ENCODE measurements at regions not wholly inside any gene's neighbourhood (a gene's known extent, or its start where the extent isn't known, plus 50 kb on each side); places are given as distances from the start of the nearest gene placed in this dataset.

DNA sequence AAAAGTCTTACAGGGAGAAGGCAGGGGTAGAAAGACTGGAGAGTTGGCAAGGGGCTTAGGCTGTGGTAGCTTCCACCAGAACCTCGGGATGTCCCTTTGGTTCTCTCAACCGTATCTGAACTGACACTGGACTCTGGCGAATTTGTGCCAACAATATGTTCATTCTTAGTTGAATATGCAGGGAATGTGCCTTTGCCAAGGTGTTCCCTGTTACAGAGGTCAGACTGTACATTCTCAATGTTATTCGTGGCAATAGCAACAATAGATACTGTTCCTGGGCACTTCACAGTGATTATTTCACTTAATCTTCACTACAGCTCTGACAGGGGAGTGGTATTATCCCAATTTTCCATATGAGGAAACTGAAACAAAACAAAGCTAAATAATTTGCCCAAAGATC is 51.5 kb upstream of the RAB3GAP2 start:
- no peaks in the 10 kb centered on the region for H3K36me3 ChIP-seq (ENCODE audit: insufficient read depth, low read length)
- H3K9me3 ChIP-seq (ENCODE audit: insufficient read depth, low read length, severe bottlenecking), result no peaks in the 10 kb centered on the region
- TF ChIP-seq CTCF (IDR thresholded peaks at IDR 0.05; ENCODE audit: borderline replicate concordance, extremely low read depth, low read length, poor library complexity, severe bottlenecking) (no peak), EZH2 (IDR thresholded peaks at IDR 0.05; ENCODE audit: borderline replicate concordance, low read depth, low read length, severe bottlenecking) (no peak)
- H4K20me1 ChIP-seq (ENCODE audit: insufficient read depth, low read length), result no peaks in the 10 kb centered on the region
- ATAC-seq (ENCODE audit: insufficient read depth, low read depth) (no peak), DNase-seq (no peak)
- peaks cover 7% of the 10 kb centered on the region for H3K27me3 ChIP-seq (ENCODE audit: insufficient read depth, low read length, poor library complexity)
- H3K4me3 ChIP-seq (ENCODE audit: low read depth in 1 of 2, low read length in 2 of 2), result no peak overlapping the region
- H3K27ac ChIP-seq (ENCODE audit: low read length), result no peak overlapping the region
- H3K4me1 ChIP-seq (ENCODE audit: insufficient read depth, low read length), result no peaks in the 10 kb centered on the region
- H3K4me2 ChIP-seq (ENCODE audit: insufficient read depth, low read length), result no peak overlapping the region
- no peak overlapping the region for H3K9ac ChIP-seq (ENCODE audit: low read depth, low read length)
- H3K79me2 ChIP-seq (ENCODE audit: insufficient read depth, low read length), result no peaks in the 10 kb centered on the region
- no peak overlapping the region for H2AFZ ChIP-seq (ENCODE audit: low read depth, low read length)

DNA sequence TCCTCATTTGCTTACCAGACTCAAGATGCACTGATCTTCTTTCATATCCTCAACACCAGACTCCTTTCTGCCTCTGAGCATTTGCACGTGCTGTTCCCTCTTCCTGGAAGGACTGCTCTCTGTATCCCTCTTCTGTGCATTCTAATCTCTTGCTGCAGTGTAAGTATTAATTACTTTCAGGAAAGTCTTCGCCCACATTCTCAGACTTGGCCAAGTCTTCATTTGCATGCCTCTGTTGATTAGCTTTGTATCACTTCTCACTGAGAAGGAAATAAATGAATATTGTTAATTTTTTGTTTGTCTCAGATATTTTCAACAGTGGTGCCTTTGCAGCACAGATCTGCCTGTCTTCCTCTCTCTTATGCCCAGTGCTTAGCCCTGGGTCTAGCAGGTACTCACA is 50.3 kb upstream of the RAB3GAP2 start:
- Histone ChIP-seq H3K36me3 (ENCODE audit: insufficient read depth, low read length) (no peaks in the 10 kb centered on the region), H2AFZ (ENCODE audit: low read depth, low read length) (no peak overlapping the region), H3K4me3 (ENCODE audit: low read depth in 1 of 2, low read length in 2 of 2) (no peak overlapping the region), H3K9me3 (ENCODE audit: insufficient read depth, low read length, severe bottlenecking) (no peaks in the 10 kb centered on the region), H3K27ac (ENCODE audit: low read length) (no peak overlapping the region), H3K9ac (ENCODE audit: low read depth, low read length) (no peak overlapping the region), H3K4me2 (ENCODE audit: insufficient read depth, low read length) (no peak overlapping the region), H3K79me2 (ENCODE audit: insufficient read depth, low read length) (no peaks in the 10 kb centered on the region), H4K20me1 (ENCODE audit: insufficient read depth, low read length) (no peaks in the 10 kb centered on the region), H3K4me1 (ENCODE audit: insufficient read depth, low read length) (no peaks in the 10 kb centered on the region), H3K27me3 (ENCODE audit: insufficient read depth, low read length, poor library complexity) (peaks cover 7% of the 10 kb centered on the region)
- ATAC-seq (ENCODE audit: insufficient read depth, low read depth), result no peak
- TF ChIP-seq CTCF (IDR thresholded peaks at IDR 0.05; ENCODE audit: borderline replicate concordance, extremely low read depth, low read length, poor library complexity, severe bottlenecking) (no peak), EZH2 (IDR thresholded peaks at IDR 0.05; ENCODE audit: borderline replicate concordance, low read depth, low read length, severe bottlenecking) (no peak)
- DNase-seq, result no peak
